Caco-2 (cell line): ENCODE measurements at regions not wholly inside any gene's neighbourhood (a gene's known extent, or its start where the extent isn't known, plus 50 kb on each side); places are given as distances from the start of the nearest gene placed in this dataset.

Experiments
- BruUV-seq: library from RNA; stranded (reverse); fragments of 400-500 nt; replicated peaks from 2 replicates; lab custom pipeline; 2021; lab: Mats Ljungman, UMichigan
- CTCF ChIA-PET: fragments of 300-600 bp; sonication (Branson Sonifier 250); formaldehyde crosslinking; loops from one replicate; lab custom pipeline; 2022; ENCODE audit warnings: antibody characterized with exemption; lab: Charles Lee
- POLR2A ChIA-PET: fragments of 300-600 bp; sonication (Branson Sonifier 250); formaldehyde crosslinking; loops from one replicate; lab custom pipeline; 2022; ENCODE audit warnings: antibody characterized with exemption; lab: Charles Lee
- DNase-seq, 2 experiments: peaks; one replicate each; pipeline versions ENCODE4 v3.0.0 to v3.0.0-alpha.2; 2020 to 2022
- H3K27me3 ChIP-seq: replicated peaks from 2 replicates; pipeline ENCODE4 v1.6.0; 2011; ENCODE audit warnings: low read length; ENCODE audit not compliant: control insufficient read depth, insufficient read depth
- H3K36me3 ChIP-seq: 2 replicates; pipeline ENCODE4 v1.5.1; 2011; ENCODE audit warnings: low read length; ENCODE audit not compliant: control insufficient read depth, insufficient read depth
- H3K4me1 ChIP-seq: fragments of 250-450 bp; sonication (Bioruptor Pico); 2 replicates; pipeline ENCODE4 v1.5.1; 2020; ENCODE audit warnings: mild to moderate bottlenecking
- H3K4me3 ChIP-seq: 2 replicates; pipeline ENCODE4 v1.5.1; 2011; ENCODE audit warnings: low read depth, mild to moderate bottlenecking, control low read depth, low read length
- H3K9me3 ChIP-seq: fragments of 250-450 bp; sonication (Bioruptor Pico); 2 replicates; pipeline ENCODE4 v1.5.1; 2020; ENCODE audit warnings: mild to moderate bottlenecking, moderate library complexity
- H3K27ac Mint-ChIP-seq: one replicate; pipeline ENCODE4 v1.8.0; 2022; ENCODE audit warnings: mixed read lengths; ENCODE audit not compliant: unreplicated experiment
- H3K27me3 Mint-ChIP-seq: one replicate; pipeline ENCODE4 v1.8.0; 2022; ENCODE audit warnings: mixed read lengths; ENCODE audit not compliant: insufficient read depth, unreplicated experiment
- H3K36me3 Mint-ChIP-seq: one replicate; pipeline ENCODE4 v1.8.0; 2022; ENCODE audit warnings: mild to moderate bottlenecking, mixed read lengths; ENCODE audit not compliant: insufficient read depth, unreplicated experiment
- H3K4me1 Mint-ChIP-seq: one replicate; pipeline ENCODE4 v1.8.0; 2022; ENCODE audit warnings: low read depth, mixed read lengths; ENCODE audit not compliant: unreplicated experiment
- H3K4me3 Mint-ChIP-seq: one replicate; pipeline ENCODE4 v1.8.0; 2022; ENCODE audit warnings: mild to moderate bottlenecking, moderate library complexity, mixed read lengths; ENCODE audit not compliant: unreplicated experiment
- H3K9me3 Mint-ChIP-seq: one replicate; pipeline ENCODE4 v1.8.0; 2022; ENCODE audit warnings: mixed read lengths; ENCODE audit not compliant: unreplicated experiment
- intact Hi-C: fragments of 100-400 bp; cut with micrococcal nuclease; formaldehyde crosslinking; loops from one replicate; pipeline ENCODE4 v1.10.0; 2022; ENCODE audit not compliant: unreplicated experiment
- TF ChIP-seq, protein P1 (sequence below), 2 experiments: fragments of 200-600 bp in 1 of 2; IDR thresholded peaks; 1 replicate in 1 of 2; 2 replicates in 1 of 2; pipeline versions ENCODE4 v1.5.1 to v1.8.0; 2011 to 2022; ENCODE audit warnings: antibody characterized with exemption in 1 of 2, control low read depth in 1 of 2, inconsistent platforms in 1 of 2, low read depth in 1 of 2, low read length in 1 of 2, mild to moderate bottlenecking in 1 of 2, moderate library complexity in 1 of 2; ENCODE audit not compliant: insufficient read depth in 1 of 2, severe bottlenecking in 1 of 2, unreplicated experiment in 1 of 2

- Histone ChIP-seq H3K9me3 (no peaks in the 10 kb centered on the region), H3K27me3 (no peaks in the 10 kb centered on the region), H3K4me3 (no peak overlapping the region), H3K36me3 (no peaks in the 10 kb centered on the region), H3K4me1 (no peaks in the 10 kb centered on the region)
- intact Hi-C loops, result no loop called here
- no TSS peak for BruUV-seq
- H3K4me3 Mint-ChIP-seq, result no peak overlapping the region
- TF ChIP-seq, protein P1, sequence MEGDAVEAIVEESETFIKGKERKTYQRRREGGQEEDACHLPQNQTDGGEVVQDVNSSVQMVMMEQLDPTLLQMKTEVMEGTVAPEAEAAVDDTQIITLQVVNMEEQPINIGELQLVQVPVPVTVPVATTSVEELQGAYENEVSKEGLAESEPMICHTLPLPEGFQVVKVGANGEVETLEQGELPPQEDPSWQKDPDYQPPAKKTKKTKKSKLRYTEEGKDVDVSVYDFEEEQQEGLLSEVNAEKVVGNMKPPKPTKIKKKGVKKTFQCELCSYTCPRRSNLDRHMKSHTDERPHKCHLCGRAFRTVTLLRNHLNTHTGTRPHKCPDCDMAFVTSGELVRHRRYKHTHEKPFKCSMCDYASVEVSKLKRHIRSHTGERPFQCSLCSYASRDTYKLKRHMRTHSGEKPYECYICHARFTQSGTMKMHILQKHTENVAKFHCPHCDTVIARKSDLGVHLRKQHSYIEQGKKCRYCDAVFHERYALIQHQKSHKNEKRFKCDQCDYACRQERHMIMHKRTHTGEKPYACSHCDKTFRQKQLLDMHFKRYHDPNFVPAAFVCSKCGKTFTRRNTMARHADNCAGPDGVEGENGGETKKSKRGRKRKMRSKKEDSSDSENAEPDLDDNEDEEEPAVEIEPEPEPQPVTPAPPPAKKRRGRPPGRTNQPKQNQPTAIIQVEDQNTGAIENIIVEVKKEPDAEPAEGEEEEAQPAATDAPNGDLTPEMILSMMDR (IDR thresholded peaks at IDR 0.05; ENCODE audit: insufficient read depth in 1 of 2, low read depth in 1 of 2, low read length in 1 of 2, severe bottlenecking in 1 of 2, unreplicated experiment in 1 of 2), result no peak
- H3K27me3 Mint-ChIP-seq, result no peaks in the 10 kb centered on the region
- ChIA-PET CTCF (no interaction called here), POLR2A (no interaction called here)
- no peak overlapping the region for H3K27ac Mint-ChIP-seq
- no peaks in the 10 kb centered on the region for H3K9me3 Mint-ChIP-seq
- no peak for DNase-seq
- no peaks in the 10 kb centered on the region for H3K4me1 Mint-ChIP-seq
- H3K36me3 Mint-ChIP-seq, result no peaks in the 10 kb centered on the region
Measured at GRCh38 chr2:138306626-138307025, 194.9 kb upstream of the SPOPL start.

DNA sequence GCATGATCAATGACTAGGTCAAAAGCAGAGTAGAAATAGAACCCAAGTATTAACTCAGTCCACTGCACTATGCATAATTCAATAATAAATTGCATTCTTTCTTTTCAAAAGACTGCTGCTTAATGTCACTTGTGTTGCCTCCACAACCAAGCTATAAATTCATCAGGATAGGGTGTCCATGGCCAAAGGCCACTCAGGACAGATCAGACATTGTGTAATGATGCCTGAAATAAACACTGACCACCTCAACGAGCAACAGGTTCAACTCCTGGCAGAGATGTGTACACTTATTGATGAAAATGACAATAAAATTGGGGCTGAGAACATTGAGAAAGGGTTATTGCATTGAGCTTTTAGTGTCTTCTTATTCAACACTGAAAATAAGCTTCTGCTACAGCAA lies 194.5 kb upstream of the SPOPL start:
- Histone ChIP-seq H3K36me3 (no peaks in the 10 kb centered on the region), H3K4me1 (no peaks in the 10 kb centered on the region), H3K9me3 (no peaks in the 10 kb centered on the region), H3K4me3 (no peak overlapping the region), H3K27me3 (no peaks in the 10 kb centered on the region)
- intact Hi-C loops, result no loop called here
- TF ChIP-seq, protein P1 (IDR thresholded peaks at IDR 0.05; ENCODE audit: insufficient read depth in 1 of 2, low read depth in 1 of 2, low read length in 1 of 2, severe bottlenecking in 1 of 2, unreplicated experiment in 1 of 2), result no peak
- Mint-ChIP-seq H3K27me3 (no peaks in the 10 kb centered on the region), H3K27ac (no peak overlapping the region), H3K36me3 (no peaks in the 10 kb centered on the region), H3K9me3 (no peaks in the 10 kb centered on the region), H3K4me1 (peaks cover under 1% of the 10 kb centered on the region), H3K4me3 (no peak overlapping the region)
- POLR2A ChIA-PET, result no interaction called here
- BruUV-seq, result no TSS peak
- CTCF ChIA-PET, result no interaction called here
- no peak for DNase-seq

DNA sequence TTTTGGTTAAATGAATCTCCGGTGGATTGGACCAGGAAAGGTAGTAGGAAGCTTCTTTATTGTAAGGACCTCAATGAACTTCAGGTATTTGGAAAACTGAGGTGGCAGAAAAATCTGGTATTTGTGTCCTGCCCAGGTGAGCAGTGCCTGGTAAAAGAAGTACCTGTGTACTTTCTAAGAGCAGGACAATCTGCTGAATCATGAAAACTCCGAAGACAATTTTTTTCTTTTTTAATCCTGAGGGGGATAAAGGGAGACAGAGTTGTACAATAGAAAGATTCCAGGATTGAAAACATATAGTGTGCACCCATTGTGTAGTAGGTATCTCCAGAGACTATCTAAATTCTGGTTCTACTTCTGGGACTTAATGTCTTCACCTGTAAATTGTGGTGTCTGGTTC lies 191.8 kb upstream of the SPOPL start:
- DNase-seq, result no peak
- POLR2A ChIA-PET, result no interaction called here
- no peak overlapping the region for H3K27ac Mint-ChIP-seq
- no peaks in the 10 kb centered on the region for H3K27me3 ChIP-seq
- H3K9me3 ChIP-seq, result no peaks in the 10 kb centered on the region
- H3K4me3 ChIP-seq, result no peak overlapping the region
- no peaks in the 10 kb centered on the region for H3K27me3 Mint-ChIP-seq
- BruUV-seq, result no TSS peak
- TF ChIP-seq, protein P1 (IDR thresholded peaks at IDR 0.05; ENCODE audit: insufficient read depth in 1 of 2, low read depth in 1 of 2, low read length in 1 of 2, severe bottlenecking in 1 of 2, unreplicated experiment in 1 of 2), result no peak
- H3K36me3 ChIP-seq, result no peaks in the 10 kb centered on the region
- H3K4me3 Mint-ChIP-seq, result no peak overlapping the region
- H3K4me1 ChIP-seq, result no peaks in the 10 kb centered on the region
- H3K36me3 Mint-ChIP-seq, result no peaks in the 10 kb centered on the region
- H3K9me3 Mint-ChIP-seq, result peaks cover 9% of the 10 kb centered on the region
- CTCF ChIA-PET, result interaction anchor here (0.6 to 0.7 kb wide), 2 partner anchors 10 to 121 kb away, joined by 3 read pairs; no protein-coding TSS in a partner anchor
- intact Hi-C loops, result no loop called here
- peaks cover 6% of the 10 kb centered on the region for H3K4me1 Mint-ChIP-seq
